GM21619 (cell line): ENCODE measurements at regions not wholly inside any gene's neighbourhood (a gene's known extent, or its start where the extent isn't known, plus 50 kb on each side); places are given as distances from the start of the nearest gene placed in this dataset.

Experiments used
- ATAC-seq: cut with Tn5 transposase; IDR thresholded peaks from one replicate; pipeline ENCODE4 v1.9.1; 2021; ENCODE audit not compliant: unreplicated experiment

- ATAC-seq: no peak
These were observed 66.3 kb upstream of the RMDN2 start for GRCh38 chr2:37858725-37859267.

- ATAC-seq: no peak
These were observed 62.5 kb upstream of the RMDN2 start for GRCh38 chr2:37862620-37863019.

- ATAC-seq: no peak
These were observed 60.9 kb upstream of the RMDN2 start for GRCh38 chr2:37864217-37864616.

GRCh38 chr2:37865640-37866039 lies 59.4 kb upstream of the RMDN2 start:
- ATAC-seq: no peak

- no peak for ATAC-seq
These were observed 58.7 kb upstream of the RMDN2 start for GRCh38 chr2:37866171-37866934.

- no peak for ATAC-seq
These were observed 57.9 kb upstream of the RMDN2 start for GRCh38 chr2:37867166-37867565.

GRCh38 chr2:37868866-37869265 lies 56.2 kb upstream of the RMDN2 start:
- no peak for ATAC-seq

GRCh38 chr2:37869304-37869703 lies 55.8 kb upstream of the RMDN2 start:
- no peak for ATAC-seq

GRCh38 chr2:37869771-37870170 lies 55.3 kb upstream of the RMDN2 start:
- ATAC-seq: no peak

GRCh38 chr2:37870829-37871228 lies 54.3 kb upstream of the RMDN2 start:
- no peak for ATAC-seq

- peak; percentile 76 for ATAC-seq
These were observed 53.5 kb upstream of the RMDN2 start for GRCh38 chr2:37871456-37872191.

- no peak for ATAC-seq
These were observed 52.8 kb upstream of the RMDN2 start for GRCh38 chr2:37872192-37872750.

- no peak for ATAC-seq
These were observed 51.9 kb upstream of the RMDN2 start for GRCh38 chr2:37873229-37873628.

- no peak for ATAC-seq
These were observed 51.2 kb upstream of the RMDN2 start for GRCh38 chr2:37873749-37874330.

GRCh38 chr2:37874470-37874869 lies 50.6 kb upstream of the RMDN2 start:
- ATAC-seq: no peak
